ENCODE measurements at regions not wholly inside any gene's neighbourhood (a gene's known extent, or its start where the extent isn't known, plus 50 kb on each side); places are given as distances from the start of the nearest gene placed in this dataset.

DNA sequence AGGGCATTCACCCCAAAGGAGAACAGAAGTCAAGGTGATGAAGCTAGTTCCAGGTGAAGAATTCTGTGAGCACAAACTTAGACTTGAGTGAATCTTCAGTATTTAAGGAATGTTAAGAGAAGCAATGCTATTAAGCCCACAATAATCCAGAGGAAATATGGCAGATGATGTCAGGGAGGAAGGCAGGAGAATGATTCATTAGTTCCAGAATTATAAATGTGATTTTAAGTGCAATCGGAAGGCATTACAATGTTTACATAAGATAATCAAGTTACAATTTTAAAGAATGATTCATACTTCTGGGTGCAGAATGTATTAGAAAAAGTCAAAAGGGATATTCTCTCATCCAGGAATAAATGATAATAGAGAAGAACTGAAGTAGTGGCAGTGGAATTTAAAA, 545.2 kb upstream of the BRINP3 start:
- TF ChIP-seq POLR2AphosphoS5 (IDR thresholded peaks at IDR 0.05; ENCODE audit: borderline replicate concordance, low read depth, low read length) (no peak), EZH2 (IDR thresholded peaks at IDR 0.05) (no peak)
